GM12874 (cell line): ENCODE measurements at regions not wholly inside any gene's neighbourhood (a gene's known extent, or its start where the extent isn't known, plus 50 kb on each side); places are given as distances from the start of the nearest gene placed in this dataset.

Experiments used
- CTCF ChIP-seq: IDR thresholded peaks from 2 replicates; pipeline ENCODE4 v1.5.1; 2011; ENCODE audit warnings: low read depth, mild to moderate bottlenecking, control low read depth, low read length, moderate library complexity; ENCODE audit not compliant: insufficient read depth

GRCh38 chr7:136140469-136140868 is 163.3 kb upstream of the MTPN start:
- no peak for TF ChIP-seq CTCF

- no peak for TF ChIP-seq CTCF
Observed at GRCh38 chr7:136139417-136139816, 162.3 kb upstream of the MTPN start.

GRCh38 chr7:136138991-136139390 is 161.8 kb upstream of the MTPN start:
- no peak for TF ChIP-seq CTCF

GRCh38 chr7:136136906-136137454 is 159.8 kb upstream of the MTPN start:
- TF ChIP-seq CTCF: no peak

- TF ChIP-seq CTCF: no peak
Observed at GRCh38 chr7:136134503-136134902, 157.3 kb upstream of the MTPN start.

GRCh38 chr7:136133551-136133950 is 156.4 kb upstream of the MTPN start:
- no peak for TF ChIP-seq CTCF

- TF ChIP-seq CTCF: no peak
Observed at GRCh38 chr7:136131304-136131630, 154.1 kb upstream of the MTPN start.
